ENCODE measurements at regions not wholly inside any gene's neighbourhood (a gene's known extent, or its start where the extent isn't known, plus 50 kb on each side); places are given as distances from the start of the nearest gene placed in this dataset.

DNA sequence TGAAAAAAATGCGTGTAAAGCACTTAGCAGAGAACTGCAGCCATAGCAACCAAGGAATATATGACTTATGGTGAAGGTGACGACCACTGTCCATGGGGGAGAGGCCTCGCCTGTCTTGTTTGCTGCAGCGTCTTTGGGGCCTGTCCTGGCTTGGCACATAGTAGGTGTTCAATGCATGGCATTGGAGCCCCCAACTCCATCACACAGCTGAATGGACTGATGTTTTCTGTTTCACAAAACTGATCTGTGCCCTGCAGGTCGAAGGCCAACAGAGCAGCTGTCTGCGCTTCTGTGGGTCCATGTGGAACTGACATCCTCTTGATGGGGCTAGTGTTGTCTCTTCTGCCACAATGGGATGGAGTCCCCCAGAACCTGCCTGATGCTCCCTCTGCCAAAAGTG, 296.0 kb downstream of the PTPRU start:
- TF ChIP-seq, protein P1, sequence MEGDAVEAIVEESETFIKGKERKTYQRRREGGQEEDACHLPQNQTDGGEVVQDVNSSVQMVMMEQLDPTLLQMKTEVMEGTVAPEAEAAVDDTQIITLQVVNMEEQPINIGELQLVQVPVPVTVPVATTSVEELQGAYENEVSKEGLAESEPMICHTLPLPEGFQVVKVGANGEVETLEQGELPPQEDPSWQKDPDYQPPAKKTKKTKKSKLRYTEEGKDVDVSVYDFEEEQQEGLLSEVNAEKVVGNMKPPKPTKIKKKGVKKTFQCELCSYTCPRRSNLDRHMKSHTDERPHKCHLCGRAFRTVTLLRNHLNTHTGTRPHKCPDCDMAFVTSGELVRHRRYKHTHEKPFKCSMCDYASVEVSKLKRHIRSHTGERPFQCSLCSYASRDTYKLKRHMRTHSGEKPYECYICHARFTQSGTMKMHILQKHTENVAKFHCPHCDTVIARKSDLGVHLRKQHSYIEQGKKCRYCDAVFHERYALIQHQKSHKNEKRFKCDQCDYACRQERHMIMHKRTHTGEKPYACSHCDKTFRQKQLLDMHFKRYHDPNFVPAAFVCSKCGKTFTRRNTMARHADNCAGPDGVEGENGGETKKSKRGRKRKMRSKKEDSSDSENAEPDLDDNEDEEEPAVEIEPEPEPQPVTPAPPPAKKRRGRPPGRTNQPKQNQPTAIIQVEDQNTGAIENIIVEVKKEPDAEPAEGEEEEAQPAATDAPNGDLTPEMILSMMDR (IDR thresholded peaks at IDR 0.05; ENCODE audit: low read depth, low read length, poor library complexity, severe bottlenecking) = no peak
- no peak for TF ChIP-seq EZH2phosphoT487 (IDR thresholded peaks at IDR 0.05; ENCODE audit: borderline replicate concordance, low read length)
